ENCODE measurements at regions not wholly inside any gene's neighbourhood (a gene's known extent, or its start where the extent isn't known, plus 50 kb on each side); places are given as distances from the start of the nearest gene placed in this dataset.

- intact Hi-C loops (cut with micrococcal nuclease) = no loop called here
These were observed 279.6 kb upstream of the TMEM161B start for GRCh38 chr5:88548136-88548805.

GRCh38 chr5:88545338-88545737, 276.7 kb upstream of the TMEM161B start:
- intact Hi-C loops (cut with micrococcal nuclease) = no loop called here

GRCh38 chr5:88544671-88545070, 276.0 kb upstream of the TMEM161B start:
- intact Hi-C loops (cut with micrococcal nuclease) = no loop called here

- intact Hi-C loops (cut with micrococcal nuclease) = no loop called here
These were observed 275.5 kb upstream of the TMEM161B start for GRCh38 chr5:88544136-88544645.

GRCh38 chr5:88542786-88543185, 274.1 kb upstream of the TMEM161B start:
- intact Hi-C loops (cut with micrococcal nuclease) = no loop called here

GRCh38 chr5:88540471-88541115, 271.9 kb upstream of the TMEM161B start:
- intact Hi-C loops (cut with micrococcal nuclease) = no loop called here

- intact Hi-C loops (cut with micrococcal nuclease) = no loop called here
These were observed 271.2 kb upstream of the TMEM161B start for GRCh38 chr5:88539693-88540365.

- intact Hi-C loops (cut with micrococcal nuclease) = no loop called here
These were observed 270.4 kb upstream of the TMEM161B start for GRCh38 chr5:88539026-88539425.

GRCh38 chr5:88536146-88536545, 267.5 kb upstream of the TMEM161B start:
- intact Hi-C loops (cut with micrococcal nuclease) = no loop called here

GRCh38 chr5:88524941-88525340, 256.3 kb upstream of the TMEM161B start:
- intact Hi-C loops (cut with micrococcal nuclease) = no loop called here

GRCh38 chr5:88519066-88519465, 250.4 kb upstream of the TMEM161B start:
- intact Hi-C loops (cut with micrococcal nuclease) = no loop called here

- intact Hi-C loops (cut with micrococcal nuclease) = no loop called here
These were observed 249.7 kb upstream of the TMEM161B start for GRCh38 chr5:88518131-88519016.

- intact Hi-C loops (cut with micrococcal nuclease) = no loop called here
These were observed 247.5 kb upstream of the TMEM161B start for GRCh38 chr5:88515881-88516819.

GRCh38 chr5:88515068-88515467, 246.4 kb upstream of the TMEM161B start:
- intact Hi-C loops (cut with micrococcal nuclease) = no loop called here

- intact Hi-C loops (cut with micrococcal nuclease) = no loop called here
These were observed 240.8 kb upstream of the TMEM161B start for GRCh38 chr5:88509403-88509802.

- intact Hi-C loops (cut with micrococcal nuclease) = no loop called here
These were observed 238.6 kb upstream of the TMEM161B start for GRCh38 chr5:88507261-88507660.

GRCh38 chr5:88503406-88503805, 234.8 kb upstream of the TMEM161B start:
- intact Hi-C loops (cut with micrococcal nuclease) = loop anchor here (2.0 to 5.0 kb wide), 3 partner anchors 164 to 363 kb away; partner anchors contain the start of gene TMEM161B

- intact Hi-C loops (cut with micrococcal nuclease) = loop anchor here (2.0 to 5.0 kb wide), 3 partner anchors 164 to 362 kb away; partner anchors contain the start of gene TMEM161B
These were observed 234.3 kb upstream of the TMEM161B start for GRCh38 chr5:88503041-88503345.

- intact Hi-C loops (cut with micrococcal nuclease) = loop anchor here (2.0 to 5.0 kb wide), 3 partner anchors 165 to 362 kb away; partner anchors contain the start of gene TMEM161B
These were observed 233.8 kb upstream of the TMEM161B start for GRCh38 chr5:88502179-88503040.

All from T-helper 2 cell treated with Interferon-gamma antibody and Interleukin-4, amounts not matched to agents 100 ng/mL and 5 ng/mL, for 36 hours (primary cell).